ENCODE measurements at regions not wholly inside any gene's neighbourhood (a gene's known extent, or its start where the extent isn't known, plus 50 kb on each side); places are given as distances from the start of the nearest gene placed in this dataset.

- no peak for FAIRE-seq
These were observed 1106.8 kb upstream of the LRRTM3 start for GRCh38 chr10:65818990-65819389.

- no peak for FAIRE-seq
These were observed 1098.5 kb upstream of the LRRTM3 start for GRCh38 chr10:65827359-65827758.

GRCh38 chr10:65838811-65839210 is 1087.0 kb upstream of the LRRTM3 start:
- FAIRE-seq: no peak

DNA sequence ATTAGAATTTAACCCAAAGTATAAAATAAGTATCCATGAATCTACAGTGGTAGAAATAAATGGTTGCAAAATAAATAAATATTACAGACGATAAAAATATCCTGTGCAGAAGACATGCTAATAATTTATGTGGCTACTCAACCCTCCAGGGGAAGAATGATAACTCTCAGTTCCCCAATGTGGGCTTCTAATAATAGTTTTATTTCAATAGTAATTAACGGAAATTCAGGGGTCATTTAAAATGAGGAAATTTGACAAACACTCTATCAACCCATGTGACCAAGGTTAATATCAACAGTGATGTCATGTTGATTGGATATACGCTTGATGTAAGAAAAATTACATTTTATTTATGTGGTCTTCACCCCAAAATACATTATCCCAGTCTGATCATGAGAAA is 1082.6 kb upstream of the LRRTM3 start:
- FAIRE-seq: no peak

GRCh38 chr10:65845916-65846315 is 1079.9 kb upstream of the LRRTM3 start:
- no peak for FAIRE-seq

GRCh38 chr10:65846541-65846940 is 1079.3 kb upstream of the LRRTM3 start:
- FAIRE-seq: no peak

DNA sequence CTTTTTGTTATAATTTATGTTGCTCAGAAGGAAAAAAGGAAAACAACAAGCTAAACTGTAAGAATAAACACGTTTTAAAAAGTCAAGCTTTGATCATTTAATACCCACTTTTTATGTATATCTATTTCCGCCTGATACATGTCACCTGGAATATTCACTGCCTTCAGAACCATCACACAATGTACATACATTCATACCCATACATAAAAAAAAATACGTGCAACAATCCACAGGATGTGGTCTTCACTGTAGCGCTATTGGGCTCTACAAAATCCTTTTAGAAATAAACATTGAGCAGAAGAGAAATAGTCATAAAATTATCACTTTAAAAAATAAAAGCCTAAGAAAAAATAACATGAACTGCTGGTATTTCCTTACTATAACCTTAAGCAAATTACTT is 1078.9 kb upstream of the LRRTM3 start:
- FAIRE-seq: no peak

- no peak for FAIRE-seq
These were observed 1078.2 kb upstream of the LRRTM3 start for GRCh38 chr10:65847436-65848230.

GRCh38 chr10:65858841-65859240 is 1067.0 kb upstream of the LRRTM3 start:
- FAIRE-seq: no peak

GRCh38 chr10:65861249-65861648 is 1064.6 kb upstream of the LRRTM3 start:
- FAIRE-seq: no peak

All from colon (tissue), 2 donors.